Motor neuron (in vitro differentiated cells): ENCODE measurements at regions not wholly inside any gene's neighbourhood (a gene's known extent, or its start where the extent isn't known, plus 50 kb on each side); places are given as distances from the start of the nearest gene placed in this dataset.

Source experiments
- ATAC-seq, 8 experiments: fragments of 200-7000 bp; cut with Tn5 transposase; replicated peaks in 6 of 8; 2 replicates each; pipeline ENCODE4 v1.8.0; 2021; ENCODE audit warnings: mild to moderate bottlenecking in 8 of 8, moderate library complexity in 8 of 8
- H3K27ac ChIP-seq, 2 donors: fragments of 250-450 bp; sonication (Bioruptor Pico); 2 replicates each; pipeline ENCODE4 v1.9.0; 2021; ENCODE audit warnings: antibody characterized with exemption in 2 of 2, mild to moderate bottlenecking in 2 of 2, moderate library complexity in 1 of 2
- H3K4me1 ChIP-seq, 2 donors: fragments of 250-450 bp; sonication (Bioruptor Pico); replicated peaks in 1 of 2; 2 replicates each; pipeline ENCODE4 v1.6.1; 2021; ENCODE audit warnings: antibody characterized with exemption in 2 of 2, mild to moderate bottlenecking in 2 of 2, moderate library complexity in 1 of 2
- H3K4me3 ChIP-seq, 5 donors: fragments of 250-450 bp; sonication (Bioruptor Pico); 2 replicates each; pipeline ENCODE4 v1.9.0; 2021; ENCODE audit warnings: antibody characterized with exemption in 5 of 5, mild to moderate bottlenecking in 5 of 5, moderate library complexity in 4 of 5
- WGBS, 10 experiments: fragments of 450-650 bp; shearing (Covaris generic); methylation state at CpG; one replicate each; pipeline ENCODE4 v1.0.0; 2022; 5-methylcytosine and 5-hydroxymethylcytosine counted together
- in situ Hi-C, 9 experiments: fragments of 400-800 bp; cut with MboI; loops; one replicate each; pipeline ENCODE4 v1.15.0; 2021; ENCODE audit warnings: low sequenced_read_pairs in 9 of 9, low pct_unique_long_range_greater_than_20kb in 2 of 9; ENCODE audit not compliant: unreplicated experiment in 9 of 9

- in situ Hi-C loops: no loop called here
- Histone ChIP-seq H3K4me1 (no peaks in the 10 kb centered on the region), H3K4me3 (no peak overlapping the region), H3K27ac (no peak overlapping the region)
- 0 to 71% (median 37%) methylated on average over 1 to 2 of the region's 2 CpGs; no CpG with 5 or more reads in 1 of the 10 experiments for WGBS, 10 experiments
- no peak for ATAC-seq
Observed at GRCh38 chr3:163951397-163951987, 1126.8 kb downstream of the SI start.

- no peak for ATAC-seq
- in situ Hi-C loops: no loop called here
- no peak overlapping the region for H3K4me3 ChIP-seq
- no peaks in the 10 kb centered on the region for H3K4me1 ChIP-seq
- WGBS, 10 experiments: 38 to 100% (median 93%) methylated on average over 1 to 4 of the region's 4 CpGs
- no peak overlapping the region for H3K27ac ChIP-seq
Observed at GRCh38 chr3:163946785-163947184, 1131.5 kb downstream of the SI start.

GRCh38 chr3:163943664-163944063 is 1134.6 kb downstream of the SI start:
- no peak for ATAC-seq
- 0 to 100% (median 79%) methylated on average over 1 of the region's 1 CpG for WGBS, 10 experiments
- H3K27ac ChIP-seq: no peak overlapping the region
- no peaks in the 10 kb centered on the region for H3K4me1 ChIP-seq
- in situ Hi-C loops: no loop called here
- no peak overlapping the region for H3K4me3 ChIP-seq

- H3K27ac ChIP-seq: no peak overlapping the region
- ATAC-seq: no peak
Observed at GRCh38 chr3:163939926-163940325, 1138.4 kb downstream of the SI start.

GRCh38 chr3:163936543-163936942 is 1141.8 kb downstream of the SI start:
- Histone ChIP-seq H3K4me1 (no peaks in the 10 kb centered on the region), H3K27ac (no peak overlapping the region), H3K4me3 (no peak overlapping the region)
- in situ Hi-C loops: no loop called here
- 0 to 100% (median 38%) methylated on average over 1 of the region's 1 CpG; no CpG with 5 or more reads in 2 of the 10 experiments for WGBS, 10 experiments
- peak in 2 of 8 experiments; percentile 56 to 59 for ATAC-seq

More at GRCh38 chr3:163939926-163940325, 1138.4 kb downstream of the SI start:
- no peak overlapping the region for H3K4me3 ChIP-seq
- no peaks in the 10 kb centered on the region for H3K4me1 ChIP-seq
- in situ Hi-C loops: no loop called here
- WGBS, 10 experiments: 18 to 90% (median 67%) methylated on average over 1 to 3 of the region's 3 CpGs; no CpG with 5 or more reads in 2 of the 10 experiments

GRCh38 chr3:163935411-163935810 is 1142.9 kb downstream of the SI start:
- in situ Hi-C loops: no loop called here
- H3K4me3 ChIP-seq: no peak overlapping the region
- no peak for ATAC-seq
- no peaks in the 10 kb centered on the region for H3K4me1 ChIP-seq
- WGBS, 10 experiments: 0 to 100% (median 58%) methylated on average over 1 to 3 of the region's 3 CpGs; no CpG with 5 or more reads in 1 of the 10 experiments
- H3K27ac ChIP-seq: no peak overlapping the region

- Histone ChIP-seq H3K27ac (no peak overlapping the region), H3K4me3 (no peak overlapping the region), H3K4me1 (peaks cover 0 to 4% of the 10 kb centered on the region in 2 donors)
- 6 to 100% (median 80%) methylated on average over 1 to 2 of the region's 2 CpGs; no CpG with 5 or more reads in 2 of the 10 experiments for WGBS, 10 experiments
- in situ Hi-C loops: no loop called here
- peak in 3 of 8 experiments; percentile 53 to 86 (median 59) for ATAC-seq
Observed at GRCh38 chr3:163929069-163929652, 1149.1 kb downstream of the SI start.

GRCh38 chr3:163927521-163927920 is 1150.8 kb downstream of the SI start:
- H3K27ac ChIP-seq: no peak overlapping the region
- peaks cover 0 to 4% of the 10 kb centered on the region in 2 donors for H3K4me1 ChIP-seq
- ATAC-seq: no peak
- H3K4me3 ChIP-seq: no peak overlapping the region
- WGBS, 10 experiments: 0 to 100% (median 63%) methylated on average over 1 of the region's 1 CpG; no CpG with 5 or more reads in 1 of the 10 experiments
- in situ Hi-C loops: no loop called here

- no peak for ATAC-seq
- Histone ChIP-seq H3K4me3 (no peak overlapping the region), H3K27ac (no peak overlapping the region), H3K4me1 (peaks cover 0 to 4% of the 10 kb centered on the region in 2 donors)
- WGBS, 10 experiments: 0 to 70% (median 56%) methylated on average over 2 to 6 of the region's 6 CpGs
- in situ Hi-C loops: no loop called here
Observed at GRCh38 chr3:163924600-163924999, 1153.7 kb downstream of the SI start.

- in situ Hi-C loops: no loop called here
- no peak for ATAC-seq
- WGBS, 10 experiments: 18 to 100% (median 83%) methylated on average over 1 of the region's 1 CpG; no CpG with 5 or more reads in 1 of the 10 experiments
- Histone ChIP-seq H3K4me3 (no peak overlapping the region), H3K4me1 (no peaks in the 10 kb centered on the region), H3K27ac (no peak overlapping the region)
Observed at GRCh38 chr3:163919154-163919553, 1159.1 kb downstream of the SI start.

GRCh38 chr3:163916596-163917560 is 1161.4 kb downstream of the SI start:
- in situ Hi-C loops: no loop called here
- Histone ChIP-seq H3K4me1 (no peaks in the 10 kb centered on the region), H3K27ac (no peak overlapping the region), H3K4me3 (no peak overlapping the region)
- ATAC-seq: peak in 1 of 8 experiments; percentile 68
- WGBS, 10 experiments: 0 to 100% (median 59%) methylated on average over 1 to 4 of the region's 4 CpGs; no CpG with 5 or more reads in 2 of the 10 experiments

GRCh38 chr3:163915280-163915679 is 1163.0 kb downstream of the SI start:
- ATAC-seq: no peak
- 13 to 100% (median 87%) methylated on average over 1 to 2 of the region's 2 CpGs for WGBS, 10 experiments
- H3K4me1 ChIP-seq: no peaks in the 10 kb centered on the region
- in situ Hi-C loops: no loop called here
- H3K4me3 ChIP-seq: no peak overlapping the region
- no peak overlapping the region for H3K27ac ChIP-seq

GRCh38 chr3:163914567-163914966 is 1163.7 kb downstream of the SI start:
- in situ Hi-C loops: no loop called here
- WGBS, 10 experiments: 0 to 100% (median 73%) methylated on average over 1 of the region's 1 CpG; no CpG with 5 or more reads in 1 of the 10 experiments
- H3K4me1 ChIP-seq: no peaks in the 10 kb centered on the region
- no peak overlapping the region for H3K27ac ChIP-seq
- ATAC-seq: no peak
- H3K4me3 ChIP-seq: no peak overlapping the region
